NT2/D1 (cell line): ENCODE measurements at regions not wholly inside any gene's neighbourhood (a gene's known extent, or its start where the extent isn't known, plus 50 kb on each side); places are given as distances from the start of the nearest gene placed in this dataset.

Experiments used
- DNase-seq: peaks from one replicate; pipeline ENCODE4 v3.0.0-alpha.2; 2011; ENCODE audit warnings: low read depth, low spot score
- H3K27me3 ChIP-seq: 2 replicates; pipeline ENCODE4 v1.6.0; 2011; ENCODE audit warnings: mild to moderate bottlenecking; ENCODE audit not compliant: insufficient read length, insufficient read depth
- H3K36me3 ChIP-seq: 2 replicates; pipeline ENCODE4 v1.6.1; 2011; ENCODE audit warnings: mild to moderate bottlenecking, low read length, mixed read lengths; ENCODE audit not compliant: insufficient read depth, insufficient read length
- H3K4me1 ChIP-seq: 2 replicates; pipeline ENCODE4 v1.5.1; 2011; ENCODE audit not compliant: insufficient read depth, insufficient read length
- H3K4me3 ChIP-seq: 2 replicates; pipeline ENCODE4 v1.5.1; 2011; ENCODE audit warnings: low read depth; ENCODE audit not compliant: insufficient read length
- H3K9ac ChIP-seq: 2 replicates; pipeline ENCODE4 v1.6.0; 2011; ENCODE audit warnings: low read depth; ENCODE audit not compliant: insufficient read length
- H3K9me3 ChIP-seq: 2 replicates; pipeline ENCODE4 v1.5.1; 2011; ENCODE audit warnings: mild to moderate bottlenecking, low read length; ENCODE audit not compliant: insufficient read depth
- SUZ12 ChIP-seq: IDR thresholded peaks from 2 replicates; pipeline ENCODE4 v1.6.1; 2011; ENCODE audit not compliant: insufficient read length, insufficient read depth; ENCODE audit errors: extremely low read depth
- YY1 ChIP-seq: IDR thresholded peaks from 2 replicates; pipeline ENCODE4 v1.6.1; 2011; ENCODE audit not compliant: insufficient read length, insufficient read depth
- ZNF274 ChIP-seq: IDR thresholded peaks from 2 replicates; pipeline ENCODE4 v1.6.1; 2011; ENCODE audit warnings: mild to moderate bottlenecking, low read depth, low read length

DNA sequence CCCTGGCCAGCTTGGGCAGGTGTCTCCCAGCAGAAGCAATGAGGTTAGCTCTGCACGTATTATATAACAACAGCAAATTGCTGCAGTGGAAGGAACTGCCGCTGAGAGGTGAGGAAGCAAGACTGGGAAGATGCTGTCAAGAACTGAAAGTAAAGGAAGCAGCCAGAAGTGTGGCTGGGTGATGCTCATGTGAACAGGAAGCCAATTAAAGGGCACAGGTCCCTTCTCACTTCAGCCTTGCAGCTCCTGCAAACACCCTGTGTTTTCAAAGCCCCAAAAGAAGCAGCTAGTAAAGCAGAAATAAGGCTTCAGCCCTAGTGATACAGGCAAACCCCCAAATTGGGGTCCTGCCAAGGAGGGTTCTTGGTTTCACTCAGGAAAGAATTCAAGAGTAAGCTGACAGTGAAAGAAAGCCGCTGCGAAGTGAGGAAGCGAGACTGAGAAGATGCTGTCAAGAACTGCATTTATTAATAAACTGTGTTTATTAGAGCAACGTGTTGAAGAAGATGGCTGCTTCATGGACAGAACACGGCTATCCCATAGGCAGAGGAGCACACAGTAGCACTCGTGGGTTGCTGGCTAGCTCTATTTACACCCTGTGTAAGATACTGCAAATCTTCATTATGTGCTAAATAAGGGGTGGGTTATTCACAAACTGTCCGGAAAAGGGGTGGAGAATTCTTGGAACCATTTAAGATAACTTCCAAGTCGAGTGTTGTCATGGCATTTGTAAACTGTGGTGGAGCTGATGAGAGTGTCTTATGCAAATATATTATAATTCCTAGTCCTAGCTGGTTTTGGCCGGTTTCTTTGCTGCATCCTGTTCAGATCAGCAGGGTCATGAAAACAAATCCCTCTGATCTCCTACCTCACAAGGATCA, 152.2 kb downstream of the LINC00237 start:
- Histone ChIP-seq H3K27me3 (no peaks in the 10 kb centered on the region), H3K9ac (no peak overlapping the region), H3K4me1 (no peaks in the 10 kb centered on the region), H3K9me3 (no peaks in the 10 kb centered on the region), H3K36me3 (no peaks in the 10 kb centered on the region), H3K4me3 (no peak overlapping the region)
- TF ChIP-seq SUZ12 = no peak
- no peak for TF ChIP-seq ZNF274
- no peak for TF ChIP-seq YY1
- no peak for DNase-seq

DNA sequence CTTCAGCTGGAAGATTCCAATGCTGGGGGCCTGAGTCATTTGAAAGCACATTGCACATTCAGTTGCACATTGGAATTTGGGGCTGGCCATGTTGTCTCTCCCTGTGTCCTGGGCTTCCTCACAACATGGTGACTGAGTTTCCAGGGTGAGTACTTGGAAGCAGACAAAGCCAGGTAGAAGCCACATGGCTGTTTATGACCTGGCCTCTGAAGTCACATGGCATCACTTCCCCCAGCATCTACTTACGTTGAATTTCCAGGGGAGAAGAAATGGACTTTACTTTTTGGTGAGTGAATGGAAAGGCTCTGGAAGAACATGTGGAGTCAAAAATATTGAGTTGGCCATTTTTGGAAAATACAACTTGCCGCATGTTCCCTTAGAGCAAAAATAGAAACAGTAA, 155.5 kb downstream of the LINC00237 start:
- no peak for DNase-seq
- Histone ChIP-seq H3K4me3 (no peak overlapping the region), H3K9ac (no peak overlapping the region), H3K4me1 (no peaks in the 10 kb centered on the region), H3K36me3 (no peaks in the 10 kb centered on the region), H3K27me3 (no peaks in the 10 kb centered on the region), H3K9me3 (no peaks in the 10 kb centered on the region)
- no peak for TF ChIP-seq SUZ12
- TF ChIP-seq ZNF274 = no peak
- no peak for TF ChIP-seq YY1

- Histone ChIP-seq H3K4me3 (no peak overlapping the region), H3K27me3 (no peaks in the 10 kb centered on the region), H3K4me1 (no peaks in the 10 kb centered on the region), H3K36me3 (no peaks in the 10 kb centered on the region), H3K9ac (no peak overlapping the region), H3K9me3 (no peaks in the 10 kb centered on the region)
- DNase-seq = no peak
- TF ChIP-seq SUZ12 (no peak), YY1 (no peak), ZNF274 (no peak)
Measured at GRCh38 chr20:20946122-20946759, 159.9 kb downstream of the LINC00237 start.

GRCh38 chr20:20941468-20941889, 164.7 kb downstream of the LINC00237 start:
- TF ChIP-seq ZNF274 (no peak), YY1 (no peak), SUZ12 (no peak)
- H3K4me3 ChIP-seq = no peak overlapping the region

GRCh38 chr20:20939006-20939405, 167.2 kb downstream of the LINC00237 start:
- Histone ChIP-seq H3K36me3 (no peaks in the 10 kb centered on the region), H3K4me3 (no peak overlapping the region), H3K27me3 (no peaks in the 10 kb centered on the region), H3K9me3 (no peaks in the 10 kb centered on the region), H3K4me1 (no peaks in the 10 kb centered on the region), H3K9ac (no peak overlapping the region)
- TF ChIP-seq YY1 = no peak
- no peak for TF ChIP-seq ZNF274
- TF ChIP-seq SUZ12 = no peak
- no peak for DNase-seq

More at GRCh38 chr20:20941468-20941889, 164.7 kb downstream of the LINC00237 start:
- Histone ChIP-seq H3K36me3 (no peaks in the 10 kb centered on the region), H3K27me3 (no peaks in the 10 kb centered on the region), H3K9me3 (no peaks in the 10 kb centered on the region), H3K9ac (no peak overlapping the region), H3K4me1 (no peaks in the 10 kb centered on the region)
- no peak for DNase-seq

DNA sequence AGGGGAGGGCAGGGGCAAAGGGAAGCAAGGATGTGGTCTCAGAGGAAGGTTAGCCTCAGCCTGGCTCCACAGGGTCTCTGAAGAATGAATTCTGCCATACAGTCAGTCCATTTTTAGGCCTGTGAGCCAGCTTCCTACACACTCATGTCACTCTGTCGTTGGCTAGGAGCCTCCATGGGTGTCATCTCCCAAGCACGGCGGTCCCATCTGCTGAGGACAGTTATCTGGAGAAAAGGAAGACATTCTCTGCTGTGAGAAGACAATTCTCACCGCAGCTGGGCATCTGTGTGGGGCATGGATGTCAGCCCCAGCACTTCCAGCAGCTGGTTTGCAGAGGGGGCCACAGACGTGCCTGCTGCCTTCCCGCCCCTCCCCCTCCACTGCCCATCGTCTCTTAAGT, 167.6 kb downstream of the LINC00237 start:
- Histone ChIP-seq H3K27me3 (no peaks in the 10 kb centered on the region), H3K9me3 (no peaks in the 10 kb centered on the region), H3K4me3 (no peak overlapping the region), H3K4me1 (no peaks in the 10 kb centered on the region), H3K36me3 (no peaks in the 10 kb centered on the region), H3K9ac (no peak overlapping the region)
- no peak for DNase-seq
- no peak for TF ChIP-seq ZNF274
- no peak for TF ChIP-seq YY1
- no peak for TF ChIP-seq SUZ12

- H3K9ac ChIP-seq = no peak overlapping the region
- no peaks in the 10 kb centered on the region for H3K27me3 ChIP-seq
- no peak overlapping the region for H3K4me3 ChIP-seq
- no peaks in the 10 kb centered on the region for H3K9me3 ChIP-seq
- no peak for TF ChIP-seq ZNF274
- no peak for TF ChIP-seq SUZ12
- no peak for TF ChIP-seq YY1
- DNase-seq = no peak
- H3K4me1 ChIP-seq = no peaks in the 10 kb centered on the region
- H3K36me3 ChIP-seq = no peaks in the 10 kb centered on the region
Measured at GRCh38 chr20:20938131-20938530, 168.0 kb downstream of the LINC00237 start.
